HG03439 (cell line): ENCODE measurements at regions not wholly inside any gene's neighbourhood (a gene's known extent, or its start where the extent isn't known, plus 50 kb on each side); places are given as distances from the start of the nearest gene placed in this dataset.

Experiments
- ATAC-seq: cut with Tn5 transposase; IDR thresholded peaks from one replicate; pipeline ENCODE4 v1.9.1; 2021; ENCODE audit warnings: mild to moderate bottlenecking, moderate library complexity; ENCODE audit not compliant: unreplicated experiment

- ATAC-seq: no peak
Measured at GRCh38 chr3:67286586-67286985, 288.5 kb downstream of the KBTBD8 start.

GRCh38 chr3:67288466-67289106 is 290.5 kb downstream of the KBTBD8 start:
- no peak for ATAC-seq

GRCh38 chr3:67289626-67290025 is 291.5 kb downstream of the KBTBD8 start:
- no peak for ATAC-seq

DNA sequence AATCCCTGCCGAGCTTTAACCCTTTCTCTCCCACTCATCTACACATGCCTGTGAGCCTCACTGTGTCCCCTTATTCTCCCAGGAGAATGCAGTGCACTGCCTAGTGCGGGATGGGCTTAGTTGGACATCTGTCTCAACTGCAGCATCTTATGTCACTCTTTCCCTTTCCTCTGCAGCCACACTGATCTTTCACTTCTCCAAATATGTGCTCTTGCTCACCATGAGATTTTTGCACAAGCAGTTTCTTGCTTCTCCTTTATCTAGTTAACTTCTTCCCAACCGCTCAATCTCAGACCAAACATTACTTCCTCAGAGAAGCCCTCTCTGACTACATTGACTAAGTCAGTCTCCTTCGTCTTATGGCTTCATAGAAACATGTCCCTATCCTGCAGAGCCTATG is 292.3 kb downstream of the KBTBD8 start:
- no peak for ATAC-seq

DNA sequence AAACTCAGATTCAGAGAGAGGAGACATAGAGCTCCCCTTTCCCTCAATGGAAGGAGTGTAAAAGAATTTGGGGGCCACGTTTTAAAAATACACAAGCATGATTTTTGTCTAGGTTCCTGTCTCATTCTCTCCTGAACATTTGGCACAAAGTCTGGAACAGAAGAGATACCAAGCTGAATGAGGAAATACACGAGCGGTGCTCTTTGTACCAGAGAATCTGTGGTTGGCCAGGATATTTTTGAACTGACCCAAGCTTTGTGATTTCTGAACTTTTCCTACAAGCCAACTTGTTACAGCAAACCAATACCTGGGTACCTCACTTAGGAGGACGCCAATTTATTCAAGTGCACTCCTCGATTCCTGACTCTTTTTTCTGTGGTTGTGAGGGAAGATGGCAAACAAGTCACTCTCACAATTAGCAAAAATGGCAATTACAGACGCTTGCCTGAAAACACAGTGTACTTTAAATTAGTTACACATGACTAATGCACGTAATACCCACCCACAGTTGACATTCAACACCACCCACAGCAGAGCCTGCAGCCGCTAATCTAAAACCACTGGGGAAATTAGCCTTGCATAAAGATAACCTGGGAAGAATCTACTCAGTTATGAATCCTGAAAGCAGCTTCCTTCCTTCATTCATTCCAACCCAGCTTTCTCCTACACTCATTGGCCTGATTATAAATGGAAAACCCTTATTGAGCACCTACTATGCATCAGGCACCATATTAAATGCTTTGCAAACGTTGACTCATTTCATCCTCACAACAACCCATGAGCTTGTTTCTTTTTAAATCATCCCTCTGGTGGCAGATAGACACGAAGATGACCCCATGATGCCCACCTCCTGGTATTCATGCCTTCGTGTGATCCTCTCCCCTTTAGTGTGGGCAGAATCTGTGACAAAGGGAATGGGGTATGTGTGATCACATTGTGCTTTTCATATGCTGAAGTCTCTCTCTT is 293.5 kb downstream of the KBTBD8 start:
- ATAC-seq: no peak

DNA sequence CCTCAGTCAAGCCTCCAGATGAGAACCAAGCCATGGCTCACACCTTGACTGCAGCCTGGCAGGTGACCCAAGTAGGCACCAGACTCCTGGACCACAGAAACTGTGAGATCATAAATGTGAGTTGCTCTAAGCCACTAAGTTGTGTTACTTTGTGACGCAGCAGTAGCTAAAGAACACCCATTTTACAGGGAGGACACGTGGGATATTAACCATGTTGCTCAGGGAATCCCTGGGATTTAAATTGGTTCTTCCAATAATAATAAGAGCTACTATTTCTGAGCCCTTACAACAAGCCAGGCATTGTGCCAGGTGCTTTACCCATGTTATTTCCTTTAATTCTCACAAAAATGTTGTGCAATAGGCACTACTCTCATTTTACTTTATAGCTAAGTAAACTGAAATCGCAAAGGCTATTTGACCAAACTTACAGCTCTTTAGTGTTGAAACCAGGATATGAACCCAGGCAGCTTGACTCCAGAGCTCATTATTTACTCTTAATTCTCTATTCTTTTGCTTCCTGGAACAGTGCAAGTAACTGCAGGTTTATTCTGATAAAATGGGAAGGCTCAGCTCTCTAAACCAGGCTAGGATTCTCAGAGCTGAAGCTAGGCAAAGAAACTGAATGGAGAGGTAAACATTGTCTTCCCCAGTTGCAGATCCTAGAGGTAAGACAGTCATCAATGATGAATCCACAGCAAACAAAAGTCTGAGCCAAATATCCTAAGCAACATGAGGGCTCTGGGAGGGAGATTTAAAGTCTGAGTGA is 294.4 kb downstream of the KBTBD8 start:
- ATAC-seq: no peak

DNA sequence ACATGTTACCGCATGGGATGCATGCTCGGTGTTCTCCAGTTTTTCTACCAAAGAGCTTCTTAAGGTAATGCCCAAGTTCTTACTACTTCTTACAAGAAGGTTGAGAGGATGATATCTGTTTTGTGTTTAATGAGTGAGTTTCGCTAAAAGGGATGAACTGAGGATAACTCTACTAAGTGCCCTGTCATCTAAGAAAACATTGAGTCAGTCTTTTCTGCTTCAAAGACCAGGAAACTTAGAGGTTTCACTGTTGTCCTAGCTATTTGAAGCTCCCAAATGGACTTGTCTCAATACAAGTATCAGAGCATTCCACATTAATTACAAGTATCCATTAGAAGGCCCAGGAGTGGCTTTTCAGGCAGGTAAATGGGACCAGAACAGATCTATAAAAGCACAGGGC is 296.2 kb downstream of the KBTBD8 start:
- ATAC-seq: no peak

DNA sequence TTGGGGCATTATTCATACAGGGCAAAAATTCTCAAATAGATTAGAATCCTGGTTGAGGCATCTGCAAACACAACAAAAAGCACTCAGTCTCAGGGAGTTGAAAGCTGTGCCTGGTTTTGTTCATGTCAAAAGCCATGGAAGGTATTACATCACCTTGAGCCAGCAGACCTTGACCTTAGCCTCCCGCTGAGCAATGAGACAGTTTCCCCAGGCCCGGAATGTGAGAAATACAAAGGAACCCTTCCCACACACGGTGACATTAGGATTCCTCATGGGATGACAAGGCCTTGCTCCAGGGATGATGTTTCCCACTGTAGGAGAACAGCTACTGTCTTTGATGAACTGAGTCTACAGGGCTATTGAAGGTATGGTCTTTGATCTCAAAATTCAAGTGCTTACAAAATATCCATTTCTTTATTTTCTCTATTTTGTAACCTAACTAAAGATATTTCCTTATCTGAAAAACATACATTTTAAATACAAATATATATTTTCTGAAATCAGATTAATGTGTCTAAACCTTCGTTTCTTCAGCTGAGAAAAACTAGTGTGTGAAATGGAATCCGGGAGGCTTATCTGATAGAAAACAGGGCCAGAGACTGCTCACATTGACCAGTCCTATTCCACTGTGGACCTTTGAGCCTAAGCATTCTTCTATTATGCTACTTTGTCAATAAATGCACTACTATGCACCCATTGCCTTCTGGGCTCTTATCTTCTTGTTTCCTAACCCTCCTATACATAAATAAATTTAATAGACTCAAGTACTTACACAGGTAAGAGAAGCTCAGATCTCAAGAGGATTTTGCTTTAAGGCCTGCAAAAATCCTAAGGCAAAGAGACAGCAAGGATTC is 298.2 kb downstream of the KBTBD8 start:
- no peak for ATAC-seq

DNA sequence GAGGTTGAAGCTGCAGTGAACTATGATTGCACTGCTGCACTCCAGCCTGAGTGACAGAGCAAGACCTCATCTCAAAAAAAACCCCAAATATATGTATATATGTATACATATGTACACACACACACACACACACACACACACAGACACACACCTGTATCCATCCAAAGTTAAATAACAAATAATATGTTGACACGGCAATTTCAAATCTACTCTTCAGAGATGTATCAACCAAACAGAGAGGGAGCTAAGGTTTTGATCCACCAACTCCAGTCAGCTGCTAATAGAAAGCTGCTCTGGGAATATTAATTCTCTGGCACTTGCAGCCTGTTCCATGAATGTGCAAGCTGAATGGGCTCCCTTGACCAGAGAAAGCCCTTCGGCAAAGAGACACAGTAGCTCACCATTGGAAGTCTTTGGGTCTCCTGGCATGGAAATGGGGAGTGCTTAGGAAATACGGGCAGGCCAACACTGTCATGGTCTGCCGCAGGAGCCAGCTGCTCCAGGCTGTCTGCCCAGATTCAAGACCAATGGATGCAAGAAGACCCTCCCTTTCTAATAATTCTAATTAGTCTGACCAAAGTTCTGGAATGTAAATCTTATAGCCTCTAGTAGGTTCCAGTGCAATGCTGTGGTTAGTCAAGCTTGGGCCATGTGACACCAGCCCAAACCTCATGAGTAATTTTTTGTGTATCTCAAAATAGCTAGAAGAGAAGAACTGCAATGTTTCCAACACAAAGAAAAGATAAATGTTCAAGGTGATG is 299.8 kb downstream of the KBTBD8 start:
- ATAC-seq: no peak

DNA sequence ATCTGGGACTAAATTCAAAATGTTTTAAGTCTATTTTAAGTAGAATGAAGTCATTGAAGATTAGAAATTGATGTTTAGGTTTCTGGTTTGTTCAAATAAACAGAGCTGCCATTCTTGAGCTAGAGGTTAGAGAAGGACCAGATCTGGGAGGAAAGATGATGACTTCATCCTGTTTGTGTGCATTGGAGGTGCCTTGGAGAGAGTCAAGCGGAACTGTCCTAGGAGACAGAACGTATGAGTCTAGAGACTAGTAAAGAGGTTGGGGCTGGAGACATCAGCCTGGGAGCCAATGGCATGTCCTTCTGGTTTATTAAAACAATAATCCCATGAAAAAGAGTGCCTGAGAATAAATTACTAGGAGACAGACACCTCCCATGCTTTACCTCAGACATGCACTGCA is 303.4 kb downstream of the KBTBD8 start:
- ATAC-seq: no peak

DNA sequence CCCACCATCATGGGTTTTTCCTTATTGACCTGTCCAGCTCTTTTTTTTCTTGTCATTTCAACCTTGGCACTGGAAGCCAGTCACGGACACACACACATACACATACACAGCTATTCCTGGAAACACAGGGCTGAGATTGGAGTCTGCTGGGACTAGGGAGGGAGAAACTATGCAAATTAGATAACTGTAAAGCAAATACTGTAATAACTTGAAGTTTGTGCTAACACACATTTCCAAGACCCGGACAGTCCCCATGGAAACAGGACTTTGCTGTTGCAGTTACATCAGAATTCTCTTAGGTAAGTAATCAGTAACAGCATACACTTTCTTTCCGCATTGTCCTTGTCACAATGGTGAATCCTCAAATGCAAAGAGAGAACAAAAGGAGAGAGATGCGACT is 304.4 kb downstream of the KBTBD8 start:
- ATAC-seq: no peak

GRCh38 chr3:67305160-67305559 is 307.1 kb downstream of the KBTBD8 start:
- ATAC-seq: no peak

GRCh38 chr3:67305922-67306321 is 307.8 kb downstream of the KBTBD8 start:
- no peak for ATAC-seq

GRCh38 chr3:67311440-67311839 is 313.3 kb downstream of the KBTBD8 start:
- ATAC-seq: no peak

GRCh38 chr3:67312155-67312554 is 314.0 kb downstream of the KBTBD8 start:
- no peak for ATAC-seq

GRCh38 chr3:67318162-67318561 is 320.1 kb downstream of the KBTBD8 start:
- no peak for ATAC-seq

DNA sequence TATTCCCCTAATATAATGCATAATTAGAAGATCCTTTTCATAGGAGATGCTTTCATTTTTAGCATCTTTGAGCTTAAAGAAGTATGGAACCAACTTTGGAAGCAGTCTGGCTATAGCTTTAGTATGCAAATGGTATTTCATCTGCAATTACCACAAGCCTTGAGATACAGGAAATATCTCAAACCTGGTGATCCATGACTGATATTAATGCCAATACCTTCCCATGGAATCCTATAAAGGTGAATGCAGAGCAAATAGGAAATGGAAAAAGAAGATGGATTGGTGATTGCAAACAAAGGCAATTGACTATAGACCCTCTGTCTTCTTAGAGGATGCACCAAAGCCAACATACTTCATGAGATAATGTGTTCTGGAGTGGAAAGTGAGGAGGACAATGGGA is 326.4 kb downstream of the KBTBD8 start:
- no peak for ATAC-seq
